Lung (tissue), 11 donors: ENCODE measurements at regions not wholly inside any gene's neighbourhood (a gene's known extent, or its start where the extent isn't known, plus 50 kb on each side); places are given as distances from the start of the nearest gene placed in this dataset.

Experiments
- ATAC-seq: fragments of 200-7000 bp; cut with Tn5 transposase; one replicate; pipeline ENCODE4 v1.9.1; 2020; ENCODE audit warnings: moderate number of reproducible peaks; ENCODE audit not compliant: insufficient read depth, low FRiP score
- DNase-seq, 3 donors: peaks; one replicate each; pipeline ENCODE4 v3.0.0-alpha.2; 2013 to 2017
- H3K27ac ChIP-seq, 2 donors: one replicate each; pipeline ENCODE4 v1.5.1; 2013; ENCODE audit warnings: mild to moderate bottlenecking in 2 of 2, moderate library complexity in 2 of 2, control low read depth in 1 of 2, inconsistent platforms in 1 of 2, low read depth in 1 of 2, low read length in 1 of 2
- H3K27me3 ChIP-seq, 3 donors: one replicate each; pipeline ENCODE4 v1.5.1; 2013; ENCODE audit warnings: low read length in 2 of 3; ENCODE audit not compliant: control insufficient read depth in 3 of 3, insufficient read depth in 3 of 3
- H3K36me3 ChIP-seq, 4 donors: one replicate each; pipeline ENCODE4 v1.5.1; 2013; ENCODE audit warnings: low read length in 4 of 4, mild to moderate bottlenecking in 1 of 4, moderate library complexity in 1 of 4; ENCODE audit not compliant: control insufficient read depth in 4 of 4, insufficient read depth in 4 of 4
- H3K4me1 ChIP-seq, 5 donors: one replicate each; pipeline ENCODE4 v1.5.1; 2013; ENCODE audit warnings: low read length in 5 of 5, mild to moderate bottlenecking in 2 of 5, moderate library complexity in 1 of 5; ENCODE audit not compliant: control insufficient read depth in 5 of 5, insufficient read depth in 5 of 5
- H3K4me3 ChIP-seq: one replicate; pipeline ENCODE4 v1.5.1; 2013; ENCODE audit warnings: mild to moderate bottlenecking, control low read depth, moderate library complexity
- H3K9ac ChIP-seq, 2 donors: one replicate each; pipeline ENCODE4 v1.5.1; 2013; ENCODE audit warnings: low read length in 2 of 2, control low read depth in 1 of 2; ENCODE audit not compliant: insufficient read depth in 1 of 2
- H3K9me3 ChIP-seq, 4 donors: one replicate each; pipeline ENCODE4 v1.5.1; 2013; ENCODE audit warnings: low read length in 3 of 4, mild to moderate bottlenecking in 1 of 4, moderate library complexity in 1 of 4; ENCODE audit not compliant: control insufficient read depth in 4 of 4, insufficient read depth in 3 of 4
- CTCF ChIP-seq: IDR thresholded peaks from 2 replicates; pipeline ENCODE4 v1.5.1; 2012; ENCODE audit warnings: mild to moderate bottlenecking; ENCODE audit errors: control extremely low read depth, extremely low read depth
- WGBS, 2 donors: extraction: QIAGEN DNeasy Blood & Tissue Kit; methylation state at CpG; one replicate each; pipeline ENCODE4 v1.1.7; 2013; 5-methylcytosine and 5-hydroxymethylcytosine counted together
- donor health status: control.
- donor health status: control.
- donor health status: Bipolar disorder and iron deficiency.
- donor health status: healthy.
- donor health status: DM: yes; HTN: yes; CAD: no.

- Histone ChIP-seq H3K9ac (no peak overlapping the region), H3K9me3 (no peaks in the 10 kb centered on the region), H3K27ac (no peak overlapping the region), H3K4me3 (no peak overlapping the region), H3K27me3 (no peaks in the 10 kb centered on the region), H3K36me3 (no peaks in the 10 kb centered on the region), H3K4me1 (no peaks in the 10 kb centered on the region)
- ATAC-seq (no peak), DNase-seq (no peak)
- WGBS, 2 donors: 63 to 66% methylated on average over 3 of the region's 3 CpGs
- no peak for TF ChIP-seq CTCF
Measured at GRCh38 chr10:84801916-84802315, 473.5 kb downstream of the CCSER2 start.

- 67% methylated on average over 2 of the region's 2 CpGs for WGBS, 2 donors
- no peak for ATAC-seq
- TF ChIP-seq CTCF: no peak
Measured at GRCh38 chr10:84805149-84805548, 476.8 kb downstream of the CCSER2 start.

GRCh38 chr10:84811113-84811512 lies 482.7 kb downstream of the CCSER2 start:
- Histone ChIP-seq H3K27me3 (no peaks in the 10 kb centered on the region), H3K27ac (no peak overlapping the region), H3K4me1 (no peaks in the 10 kb centered on the region), H3K4me3 (no peak overlapping the region), H3K36me3 (no peaks in the 10 kb centered on the region), H3K9ac (no peak overlapping the region), H3K9me3 (peaks cover 0 to 2% (median 0%) of the 10 kb centered on the region in 4 donors)
- ATAC-seq (no peak), DNase-seq (no peak)
- WGBS, 2 donors: 65 to 72% methylated on average over 5 of the region's 5 CpGs
- TF ChIP-seq CTCF: no peak

More at GRCh38 chr10:84805149-84805548, 476.8 kb downstream of the CCSER2 start:
- H3K27ac ChIP-seq: no peak overlapping the region
- H3K36me3 ChIP-seq: no peaks in the 10 kb centered on the region
- no peaks in the 10 kb centered on the region for H3K9me3 ChIP-seq
- DNase-seq: no peak
- no peaks in the 10 kb centered on the region for H3K27me3 ChIP-seq
- H3K9ac ChIP-seq: no peak overlapping the region
- H3K4me1 ChIP-seq: no peaks in the 10 kb centered on the region
- H3K4me3 ChIP-seq: no peak overlapping the region

- TF ChIP-seq CTCF: no peak
- no peaks in the 10 kb centered on the region for H3K36me3 ChIP-seq
- WGBS, 2 donors: 68 to 75% methylated on average over 3 of the region's 3 CpGs
- H3K4me1 ChIP-seq: no peaks in the 10 kb centered on the region
- H3K9ac ChIP-seq: no peak overlapping the region
- no peak overlapping the region for H3K27ac ChIP-seq
- H3K27me3 ChIP-seq: no peaks in the 10 kb centered on the region
- no peaks in the 10 kb centered on the region for H3K9me3 ChIP-seq
- no peak overlapping the region for H3K4me3 ChIP-seq
- DNase-seq: no peak
- ATAC-seq: no peak
Measured at GRCh38 chr10:84818961-84819360, 490.6 kb downstream of the CCSER2 start.
